GM18873 (cell line): ENCODE measurements at regions not wholly inside any gene's neighbourhood (a gene's known extent, or its start where the extent isn't known, plus 50 kb on each side); places are given as distances from the start of the nearest gene placed in this dataset.

Experiments
- ATAC-seq: cut with Tn5 transposase; IDR thresholded peaks from one replicate; pipeline ENCODE4 v1.9.1; 2021; ENCODE audit warnings: mild to moderate bottlenecking, moderate library complexity, moderate number of reproducible peaks; ENCODE audit not compliant: unreplicated experiment, low FRiP score

DNA sequence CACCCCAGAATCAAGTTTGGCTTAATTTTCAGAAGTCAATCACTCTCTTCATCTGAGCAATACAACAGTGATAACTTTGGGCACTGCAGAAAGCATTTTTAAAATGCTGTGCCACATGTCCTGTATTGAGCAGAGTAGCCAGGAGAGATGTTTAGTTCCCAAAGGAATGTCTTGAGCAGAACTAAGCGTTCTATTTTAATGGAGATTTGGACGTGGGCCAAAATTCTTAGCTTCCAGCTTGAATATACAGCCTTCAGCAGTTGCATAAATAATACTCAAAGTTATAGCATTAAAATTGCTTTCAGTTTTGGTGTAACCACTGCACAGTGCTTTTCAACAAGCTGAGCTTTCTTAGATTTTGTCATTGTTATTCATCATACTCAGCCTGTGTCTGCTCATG is 679.2 kb downstream of the NLGN4X start:
- ATAC-seq: no peak

DNA sequence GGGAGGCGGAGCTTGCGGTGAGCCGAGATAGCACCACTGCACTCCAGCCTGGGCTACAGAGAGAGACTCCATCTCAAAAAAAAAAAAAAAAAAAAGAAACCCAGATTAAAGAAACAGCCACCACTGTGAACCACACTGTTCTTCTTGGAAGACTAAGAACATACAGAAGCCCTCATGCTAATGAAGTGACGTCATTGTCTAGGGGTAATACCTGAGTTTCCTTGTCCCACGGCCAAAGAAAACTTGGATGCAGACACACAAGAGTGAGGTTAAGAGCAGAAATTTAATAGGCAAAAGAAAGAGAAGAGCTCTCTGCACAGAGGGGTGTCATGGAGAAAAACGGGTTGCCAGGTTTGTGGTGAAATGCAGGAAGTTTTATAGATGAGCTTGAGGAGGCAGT is 691.6 kb downstream of the NLGN4X start:
- ATAC-seq: no peak

DNA sequence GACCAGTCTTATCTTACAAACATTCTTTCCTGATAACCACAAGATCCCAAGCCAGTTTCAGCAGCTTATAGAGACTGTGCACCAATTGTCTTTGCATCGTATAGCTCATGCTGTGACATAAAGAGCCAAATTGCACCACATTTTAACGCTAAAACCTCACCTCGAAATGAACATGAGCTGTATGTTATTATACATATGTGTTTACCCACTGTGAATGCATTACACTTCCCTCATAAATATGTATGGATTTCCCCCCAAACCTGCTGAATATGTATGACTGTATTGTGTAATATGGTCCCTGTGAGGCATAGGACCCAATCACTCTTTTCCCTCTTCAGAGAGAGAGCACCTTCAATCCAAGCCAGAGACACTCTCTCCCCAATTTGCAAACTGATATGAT is 692.4 kb downstream of the NLGN4X start:
- no peak for ATAC-seq

DNA sequence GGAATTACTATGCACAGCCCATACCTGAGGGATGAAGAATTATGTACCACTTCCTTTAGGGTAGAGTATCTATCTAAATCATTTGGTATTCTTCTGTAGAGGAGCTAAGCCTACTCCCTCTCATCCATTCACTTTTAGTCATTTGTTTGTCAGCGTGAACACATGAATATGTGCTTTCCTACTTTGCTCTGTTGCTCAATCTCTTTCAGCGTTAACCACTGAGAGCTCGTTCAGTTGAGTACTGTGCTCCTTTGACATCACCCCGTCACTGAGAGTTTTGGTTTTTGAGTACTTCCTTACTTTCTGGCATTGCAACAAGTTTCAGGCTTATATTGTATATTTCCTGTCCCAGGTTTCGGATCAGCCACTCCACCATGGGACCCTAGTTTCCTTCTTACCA is 700.6 kb downstream of the NLGN4X start:
- no peak for ATAC-seq

DNA sequence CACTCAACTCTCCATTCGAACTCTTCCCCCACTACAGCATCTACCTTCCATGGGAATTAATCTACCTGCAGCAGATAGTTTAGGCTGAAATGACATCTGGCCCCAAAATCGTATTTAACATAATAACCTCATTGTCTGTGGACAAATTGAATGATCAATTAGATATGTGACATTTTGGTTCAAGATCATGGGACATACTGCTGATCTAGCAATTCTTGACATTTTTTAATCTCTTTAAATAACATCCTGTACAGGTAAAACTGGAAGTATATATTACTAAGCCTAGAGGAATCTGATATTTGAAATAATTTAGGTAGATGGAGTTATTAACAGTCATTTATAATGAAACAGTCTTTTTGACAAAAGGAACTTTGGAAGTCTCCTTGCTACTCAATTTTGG is 702.5 kb downstream of the NLGN4X start:
- ATAC-seq: no peak

DNA sequence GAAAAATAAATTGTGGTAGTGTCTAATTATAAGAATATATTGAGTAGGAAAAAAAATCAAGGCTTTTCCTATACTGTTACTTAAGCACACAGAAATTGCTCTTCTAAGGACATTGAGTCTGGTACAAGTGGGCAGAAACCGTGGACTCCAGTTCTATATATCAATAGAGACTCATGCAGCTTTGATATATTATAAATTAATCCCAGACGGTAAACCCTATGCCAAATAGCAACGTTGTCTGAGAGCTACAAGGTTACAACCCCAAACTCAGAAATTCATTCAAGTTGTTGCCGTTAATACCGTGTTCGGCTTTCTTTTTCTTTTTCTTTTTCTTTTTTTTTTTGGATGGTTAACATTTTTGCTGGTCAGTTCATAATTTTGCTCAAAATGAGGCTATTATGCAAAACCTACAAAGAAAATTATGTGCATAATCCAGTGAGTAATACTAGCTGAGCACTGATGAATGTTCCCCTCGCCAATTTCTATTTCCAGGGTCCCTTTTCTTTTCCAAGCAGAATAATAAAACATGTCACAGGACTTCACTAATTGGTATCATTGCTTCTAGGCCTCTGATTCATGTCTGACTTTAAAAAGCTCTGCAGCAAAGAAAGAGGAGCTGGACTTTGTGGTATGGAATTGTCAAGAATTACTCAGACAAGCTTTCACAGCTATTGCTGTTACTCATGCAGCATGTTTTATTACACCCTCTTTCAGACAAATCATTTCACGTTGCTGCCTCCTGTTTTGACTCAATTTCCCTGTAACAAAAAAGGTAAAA is 737.7 kb downstream of the NLGN4X start:
- ATAC-seq: no peak

DNA sequence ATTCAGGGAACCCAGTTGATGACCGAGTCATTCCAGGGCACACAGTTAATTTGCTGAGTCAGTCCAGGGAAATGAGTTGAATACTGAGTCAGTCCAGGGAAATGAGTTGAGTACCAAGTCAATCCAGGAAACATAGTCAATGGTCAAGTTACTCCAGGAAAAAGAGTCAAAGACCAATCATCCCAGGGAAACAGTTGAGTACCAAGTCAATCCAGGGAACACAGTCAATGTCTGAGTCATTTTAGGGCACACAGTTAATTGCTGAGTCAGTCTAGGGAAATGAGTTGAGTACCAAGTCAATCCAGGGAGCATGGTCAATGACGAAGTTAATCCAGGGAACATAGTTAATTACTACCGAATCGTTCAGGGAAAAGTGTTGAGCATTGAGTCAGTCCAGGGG is 754.4 kb downstream of the NLGN4X start:
- ATAC-seq: no peak

DNA sequence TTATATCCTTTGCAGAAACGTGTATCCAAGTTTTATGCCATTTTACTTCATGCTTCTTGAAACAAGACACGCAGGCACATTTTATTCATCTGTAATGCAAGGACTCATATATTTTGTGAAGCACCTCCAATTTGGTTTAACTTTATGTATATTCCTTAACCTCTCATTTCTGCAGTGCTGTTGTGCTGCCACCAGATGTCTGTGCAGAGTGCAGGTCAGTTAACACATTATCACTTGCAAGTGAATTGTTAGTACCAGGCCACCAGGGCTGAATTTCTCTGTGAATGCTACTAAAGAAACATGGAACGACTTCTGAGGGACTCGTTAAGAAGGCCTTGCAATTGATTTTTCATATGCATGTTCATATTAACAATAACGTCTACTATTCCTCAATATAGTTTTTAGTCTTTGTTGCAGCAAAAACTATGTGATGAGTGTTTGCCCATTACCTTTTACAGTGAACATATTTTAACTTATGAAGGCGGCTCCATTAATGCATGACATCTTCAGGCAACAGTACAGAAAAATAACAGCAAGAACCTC is 770.3 kb downstream of the NLGN4X start:
- ATAC-seq: no peak

DNA sequence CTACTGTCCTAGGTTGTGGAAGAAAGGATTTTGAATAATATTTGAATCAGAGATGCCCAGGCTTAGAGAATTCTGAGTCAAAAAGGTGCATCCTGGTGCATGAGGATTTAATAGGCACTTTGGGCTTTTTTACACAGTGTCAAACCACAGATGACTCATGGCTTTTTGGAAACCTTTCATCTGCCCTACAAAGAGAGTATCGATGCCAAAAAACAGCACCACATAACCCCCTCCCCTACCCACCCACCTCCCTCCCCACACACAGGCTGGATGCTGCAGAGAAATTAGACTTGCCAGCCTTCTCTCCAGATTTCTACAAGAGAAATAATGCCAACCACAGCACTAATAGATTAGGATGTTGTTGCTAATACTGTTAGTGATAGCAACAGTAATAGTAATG is 779.3 kb downstream of the NLGN4X start:
- ATAC-seq: no peak

DNA sequence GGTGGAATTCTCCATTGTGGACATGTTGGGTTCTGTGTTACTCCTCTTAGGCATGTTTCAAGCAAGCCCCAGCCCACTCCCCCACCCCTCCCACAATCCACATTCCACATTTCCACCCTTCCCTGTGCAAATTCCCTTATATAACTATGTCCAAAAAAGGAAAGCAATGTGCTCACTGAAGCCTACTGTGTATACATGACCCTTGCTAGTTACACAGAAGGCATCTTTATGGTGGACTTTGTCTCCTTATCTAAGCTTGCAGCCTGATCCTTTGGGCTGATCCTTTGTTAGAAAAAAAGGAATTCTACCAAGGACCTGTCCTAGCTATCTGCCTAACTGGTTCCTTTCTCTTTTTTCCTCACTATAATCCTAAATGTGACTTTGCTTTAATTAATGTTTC is 796.8 kb downstream of the NLGN4X start:
- ATAC-seq: no peak

DNA sequence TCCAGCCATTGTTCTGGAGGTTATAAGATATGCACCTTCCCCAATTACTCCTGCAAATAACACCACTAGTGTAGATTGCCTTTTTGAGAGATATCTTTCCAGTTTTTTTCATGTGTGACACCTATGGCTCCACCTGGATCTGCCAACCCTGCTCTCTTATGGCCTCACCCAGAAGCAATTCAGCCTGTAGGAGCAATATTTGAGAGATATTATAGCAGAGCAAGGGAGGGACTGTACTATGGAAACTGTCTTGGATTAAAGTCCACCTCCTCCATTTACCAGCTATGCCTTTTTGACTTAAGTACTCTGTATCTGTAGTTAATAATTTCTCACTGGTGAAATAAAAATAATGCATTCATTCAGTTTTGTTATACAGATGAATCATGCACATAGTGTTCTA is 803.5 kb downstream of the NLGN4X start:
- ATAC-seq: no peak

DNA sequence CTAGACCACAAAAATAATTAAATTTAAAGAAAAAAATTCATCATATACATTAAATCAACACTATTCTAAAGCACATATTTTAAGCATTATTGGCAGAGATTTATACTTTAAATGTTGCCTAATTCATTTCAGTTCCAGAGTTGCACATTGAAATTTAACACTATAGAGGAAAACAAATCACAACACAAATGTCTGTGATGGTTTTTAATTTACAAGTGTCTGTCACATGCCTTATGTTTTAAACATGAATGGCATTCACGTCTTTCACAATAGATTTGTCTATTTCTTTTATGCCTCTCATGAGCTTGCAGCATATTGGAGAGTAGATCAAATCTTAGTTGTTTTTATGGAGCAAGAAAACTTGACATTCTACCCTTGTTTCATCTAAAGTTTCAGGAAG is 811.3 kb downstream of the NLGN4X start:
- no peak for ATAC-seq

DNA sequence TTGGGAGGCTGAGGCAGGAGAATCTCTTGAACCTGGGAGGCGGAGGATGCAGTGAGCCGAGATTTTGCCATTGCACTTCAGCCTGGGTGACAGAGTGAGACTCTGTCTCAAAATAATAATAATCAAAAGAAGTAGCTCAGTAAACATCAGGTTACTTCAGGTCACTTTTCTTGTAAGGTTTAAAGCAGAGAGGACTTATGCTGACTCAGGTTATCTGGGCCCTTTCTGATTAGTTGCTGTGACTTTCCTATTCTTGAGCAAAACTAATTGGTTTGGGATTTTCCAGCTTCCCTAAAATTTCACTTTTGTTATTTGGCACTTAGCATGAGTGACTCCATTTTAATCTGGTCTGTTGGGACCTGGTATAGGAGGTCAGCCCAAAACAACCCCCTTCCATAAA is 812.9 kb downstream of the NLGN4X start:
- ATAC-seq: no peak

DNA sequence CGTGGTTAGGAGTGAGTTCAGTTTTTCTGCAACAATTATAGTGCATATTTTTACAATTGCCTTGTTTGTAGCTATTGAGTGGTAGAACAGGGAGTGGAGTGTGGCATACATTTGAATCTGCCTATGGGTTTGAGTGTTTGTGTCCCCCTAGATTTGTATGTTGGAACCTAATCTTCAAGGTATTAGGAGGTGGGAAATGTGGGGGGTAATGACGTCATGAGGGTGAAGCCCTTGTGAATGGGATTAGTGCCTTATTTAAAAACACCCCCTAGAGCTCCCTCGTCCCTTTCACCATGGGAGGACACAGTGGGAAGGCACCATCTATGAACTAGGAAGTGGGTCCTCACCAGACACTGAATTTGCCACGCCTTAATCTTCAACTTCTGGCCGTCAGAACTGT is 819.6 kb downstream of the NLGN4X start:
- ATAC-seq: no peak

DNA sequence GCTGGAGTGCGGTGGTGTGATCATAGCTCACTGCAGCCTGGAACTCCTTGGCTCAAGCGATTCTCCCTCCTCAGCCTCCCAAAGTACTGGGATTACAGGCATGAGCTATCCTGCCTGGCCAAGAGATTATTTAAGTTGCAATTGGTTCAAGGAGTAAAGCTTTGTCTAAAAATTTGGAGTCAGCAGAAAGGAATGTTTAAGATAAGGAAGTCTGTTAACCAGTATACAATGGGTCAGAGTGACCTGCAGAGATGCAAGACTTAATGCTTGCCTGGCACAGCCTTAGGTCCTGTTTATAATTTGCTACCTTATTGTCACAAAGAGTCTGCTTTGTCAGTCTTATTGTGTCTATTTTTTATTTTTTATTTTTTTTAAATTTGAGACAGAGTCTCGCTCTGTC is 826.2 kb downstream of the NLGN4X start:
- ATAC-seq: no peak

DNA sequence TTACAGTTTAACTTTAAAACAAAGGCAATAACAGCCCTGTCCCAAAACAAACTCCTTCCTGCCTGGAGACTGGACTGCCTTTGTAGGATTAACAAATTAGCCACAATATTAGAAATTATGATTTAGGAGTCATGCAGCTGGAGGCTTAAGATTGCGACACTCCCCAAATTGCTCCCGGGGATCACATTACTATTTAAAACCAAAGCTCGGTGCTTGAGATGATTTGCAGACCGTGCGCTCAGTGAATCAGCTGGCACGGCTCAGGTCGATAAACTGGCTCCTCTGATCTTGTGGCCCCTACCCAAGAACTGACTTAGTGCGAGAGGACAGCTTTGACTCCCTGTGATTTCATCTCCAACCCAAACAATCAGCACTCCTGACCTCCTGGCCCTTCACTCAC is 829.3 kb downstream of the NLGN4X start:
- ATAC-seq: no peak

DNA sequence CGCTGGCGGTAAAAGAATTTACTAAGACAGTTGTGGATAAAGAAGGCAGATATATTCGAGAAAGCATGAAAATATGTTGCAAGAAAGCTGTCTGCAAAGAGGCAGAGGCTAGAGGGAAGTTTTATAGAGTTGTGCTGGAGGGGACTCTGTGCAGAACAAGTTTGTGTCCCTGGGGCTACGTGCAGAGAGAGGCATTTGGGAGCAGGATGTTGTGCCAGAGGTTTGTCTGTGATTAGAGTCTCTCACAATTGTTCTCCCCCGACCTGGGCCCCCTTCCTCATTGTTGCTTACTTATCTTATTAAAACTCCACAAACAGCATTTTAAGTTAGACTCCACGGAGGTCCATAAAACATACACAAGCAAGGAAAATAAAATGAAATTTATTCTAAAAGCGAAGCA is 831.3 kb downstream of the NLGN4X start:
- ATAC-seq: no peak

DNA sequence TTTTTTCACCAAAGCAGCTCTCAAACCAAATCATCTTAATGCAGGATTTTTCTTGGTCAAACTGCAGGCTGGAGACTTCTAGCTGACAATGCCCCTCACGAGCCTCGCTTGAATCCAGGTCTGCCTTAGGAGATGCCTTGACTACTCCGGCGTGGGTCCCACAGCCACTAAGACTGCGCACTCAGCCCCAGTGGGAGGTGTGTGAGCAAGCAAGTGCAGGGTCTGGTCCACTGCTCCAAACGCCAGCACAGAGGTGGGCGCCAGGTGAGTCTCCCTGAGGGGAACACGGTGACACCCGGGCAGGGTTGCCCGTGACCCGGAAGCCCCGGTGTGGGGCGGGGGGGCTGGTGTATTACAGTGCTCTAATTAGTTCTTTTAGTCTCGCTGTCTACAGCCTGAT is 838.3 kb downstream of the NLGN4X start:
- ATAC-seq: no peak

DNA sequence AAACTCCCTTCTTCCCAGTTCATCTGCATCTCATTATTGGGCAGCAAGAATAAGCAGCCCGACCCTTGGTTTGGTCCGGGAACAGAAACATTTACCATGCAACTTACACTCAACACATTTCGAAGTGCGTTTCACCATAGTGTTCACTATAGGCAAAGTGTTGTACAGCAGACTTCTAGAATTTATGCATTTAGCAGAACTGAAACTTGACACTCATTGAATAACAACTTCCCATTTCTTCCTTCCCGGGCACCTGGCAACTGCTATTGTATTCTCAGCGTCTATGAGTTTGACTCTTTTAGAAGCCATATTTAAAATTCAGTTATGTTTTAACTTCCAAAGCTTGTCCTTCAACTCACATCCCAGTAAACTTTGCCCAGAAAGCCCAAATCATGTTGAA is 840.6 kb downstream of the NLGN4X start:
- no peak for ATAC-seq

DNA sequence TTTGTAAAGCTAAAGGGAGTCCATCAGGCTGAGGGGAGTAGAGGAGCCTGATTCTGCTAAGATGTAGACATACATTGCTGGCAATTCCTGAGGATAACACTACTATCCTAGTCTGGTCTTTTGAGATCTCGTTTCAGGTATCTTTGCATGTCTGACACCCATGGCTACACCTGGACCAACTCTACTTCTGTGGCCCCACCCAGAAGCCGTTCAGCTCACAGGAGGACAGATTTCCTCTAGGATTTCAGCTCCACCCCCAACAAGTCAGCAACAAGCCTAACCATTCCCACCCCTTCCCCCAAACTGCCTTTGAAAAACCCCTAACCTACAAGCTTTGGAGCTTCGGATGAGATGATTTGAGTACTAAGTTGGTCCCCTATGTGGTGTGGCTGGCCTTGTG is 848.2 kb downstream of the NLGN4X start:
- no peak for ATAC-seq

DNA sequence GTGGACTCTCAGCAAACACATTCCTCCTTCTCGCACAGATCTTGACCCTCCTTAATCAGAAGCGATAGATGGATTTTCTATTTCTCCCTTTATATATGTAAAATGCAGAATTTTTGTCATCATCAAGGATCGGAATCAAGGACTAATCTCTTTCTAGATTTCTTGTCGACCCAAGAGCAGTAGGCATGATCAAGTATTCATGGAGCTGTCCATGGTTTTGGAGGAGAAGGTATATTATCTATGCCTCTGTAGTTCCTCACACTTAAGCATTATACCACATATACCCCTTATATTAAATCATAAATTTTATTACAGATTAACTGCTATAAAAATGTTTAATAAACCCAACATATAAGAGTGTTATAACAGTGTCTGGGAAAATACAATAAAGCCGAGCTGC is 886.8 kb downstream of the NLGN4X start:
- ATAC-seq: no peak

DNA sequence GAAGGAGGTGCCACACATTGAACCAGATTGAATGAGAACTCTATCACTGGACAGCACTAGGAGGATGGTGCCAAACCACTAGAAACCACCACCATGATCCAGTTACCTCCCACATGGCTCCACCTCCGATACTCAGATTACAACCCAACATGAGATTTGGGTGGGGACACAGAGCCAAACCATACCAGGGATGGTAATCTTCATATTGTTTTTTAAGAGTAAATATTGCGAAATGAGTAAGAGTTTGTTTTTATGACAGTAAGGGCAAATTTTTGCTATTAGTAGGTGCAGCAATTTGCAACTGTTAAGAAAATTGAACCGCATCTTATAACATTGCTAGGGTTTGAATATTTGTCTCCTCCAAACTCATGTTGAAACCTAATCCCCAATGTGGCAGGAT is 891.5 kb downstream of the NLGN4X start:
- ATAC-seq: no peak

DNA sequence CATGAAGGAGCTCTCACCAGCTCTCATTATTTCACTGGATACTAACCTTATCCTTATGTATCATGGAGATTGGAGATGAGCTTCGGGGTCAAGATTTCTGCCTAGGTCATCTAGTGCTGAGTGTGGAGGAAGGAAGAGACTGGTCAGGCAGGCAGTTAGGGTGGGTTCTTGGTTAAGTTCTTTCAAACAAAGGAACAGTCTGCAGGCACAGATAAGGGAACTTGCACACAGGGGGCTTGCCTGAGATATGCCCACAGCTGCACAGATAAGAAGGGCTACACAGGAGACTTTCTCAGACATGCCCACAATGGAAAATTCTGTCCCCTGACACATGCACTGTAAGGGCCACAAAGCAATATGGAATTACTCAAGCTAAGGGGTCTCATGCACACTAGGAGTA is 904.1 kb downstream of the NLGN4X start:
- no peak for ATAC-seq
